Nephron (organoid): ENCODE measurements at regions not wholly inside any gene's neighbourhood (a gene's known extent, or its start where the extent isn't known, plus 50 kb on each side); places are given as distances from the start of the nearest gene placed in this dataset.
A peak's percentile ranks its signal among the peaks of the same experiment; 100 is the strongest.

Experiments used
- H3K27ac Mint-ChIP-seq, 3 experiments: 2 replicates each; pipeline ENCODE4 v1.8.0; 2020; ENCODE audit warnings: mixed read lengths in 3 of 3, mild to moderate bottlenecking in 2 of 3, moderate library complexity in 1 of 3
- H3K27me3 Mint-ChIP-seq: 2 replicates; pipeline ENCODE4 v1.8.0; 2021; ENCODE audit warnings: low read depth, mild to moderate bottlenecking, moderate library complexity, mixed read lengths
- H3K36me3 Mint-ChIP-seq: 2 replicates; pipeline ENCODE4 v1.8.0; 2020; ENCODE audit warnings: low read depth, mixed read lengths
- H3K4me1 Mint-ChIP-seq: 2 replicates; pipeline ENCODE4 v1.8.0; 2020; ENCODE audit warnings: mixed read lengths
- H3K4me3 Mint-ChIP-seq, 3 experiments: 2 replicates each; pipeline ENCODE4 v1.8.0; 2020; ENCODE audit warnings: mild to moderate bottlenecking in 3 of 3, mixed read lengths in 3 of 3, moderate library complexity in 2 of 3
- H3K9me3 Mint-ChIP-seq: 2 replicates; pipeline ENCODE4 v1.8.0; 2020; ENCODE audit warnings: mixed read lengths
- CTCF ChIP-seq, 3 experiments: fragments of 200-600 bp; sonication (generic); IDR thresholded peaks; one replicate each; pipeline ENCODE4 v1.5.0; 2021; ENCODE audit warnings: antibody characterized with exemption in 3 of 3; ENCODE audit not compliant: unreplicated experiment in 3 of 3

- Mint-ChIP-seq H3K27ac (no peak overlapping the region), H3K9me3 (no peaks in the 10 kb centered on the region), H3K36me3 (no peaks in the 10 kb centered on the region), H3K4me1 (peaks cover 42% of the 10 kb centered on the region), H3K4me3 (no peak overlapping the region), H3K27me3 (peaks cover 20% of the 10 kb centered on the region)
- TF ChIP-seq CTCF (IDR thresholded peaks at IDR 0.05; ENCODE audit: unreplicated experiment in 3 of 3), result no peak
Observed at GRCh38 chr6:163809364-163809763, 394.8 kb downstream of the QKI start.

- TF ChIP-seq CTCF (IDR thresholded peaks at IDR 0.05; ENCODE audit: unreplicated experiment in 3 of 3), result no peak
- Mint-ChIP-seq H3K27ac (no peak overlapping the region), H3K4me3 (no peak overlapping the region), H3K9me3 (no peaks in the 10 kb centered on the region), H3K4me1 (peaks cover 44% of the 10 kb centered on the region), H3K27me3 (peaks cover 20% of the 10 kb centered on the region), H3K36me3 (no peaks in the 10 kb centered on the region)
Observed at GRCh38 chr6:163808871-163809270, 394.4 kb downstream of the QKI start.

- H3K9me3 Mint-ChIP-seq, result no peaks in the 10 kb centered on the region
- H3K27ac Mint-ChIP-seq, result no peak overlapping the region
- no peaks in the 10 kb centered on the region for H3K36me3 Mint-ChIP-seq
- H3K4me3 Mint-ChIP-seq, result no peak overlapping the region
- no peak for TF ChIP-seq CTCF (IDR thresholded peaks at IDR 0.05; ENCODE audit: unreplicated experiment in 3 of 3)
- peaks cover 49% of the 10 kb centered on the region for H3K4me1 Mint-ChIP-seq
- H3K27me3 Mint-ChIP-seq, result peaks cover 20% of the 10 kb centered on the region
Observed at GRCh38 chr6:163808231-163808630, 393.7 kb downstream of the QKI start.

GRCh38 chr6:163806755-163807499 lies 392.4 kb downstream of the QKI start:
- Mint-ChIP-seq H3K9me3 (no peaks in the 10 kb centered on the region), H3K4me1 (peaks cover 42% of the 10 kb centered on the region), H3K4me3 (no peak overlapping the region), H3K36me3 (no peaks in the 10 kb centered on the region), H3K27ac (no peak overlapping the region), H3K27me3 (peaks cover 14% of the 10 kb centered on the region)
- TF ChIP-seq CTCF (IDR thresholded peaks at IDR 0.05; ENCODE audit: unreplicated experiment in 3 of 3), result no peak

- H3K4me1 Mint-ChIP-seq, result peaks cover 24% of the 10 kb centered on the region
- H3K4me3 Mint-ChIP-seq, result no peak overlapping the region
- peak overlapping the region in 1 of 3 experiments; percentile 32 for H3K27ac Mint-ChIP-seq
- H3K27me3 Mint-ChIP-seq, result peaks cover 14% of the 10 kb centered on the region
- no peak for TF ChIP-seq CTCF (IDR thresholded peaks at IDR 0.05; ENCODE audit: unreplicated experiment in 3 of 3)
- no peaks in the 10 kb centered on the region for H3K36me3 Mint-ChIP-seq
- H3K9me3 Mint-ChIP-seq, result peaks cover 6% of the 10 kb centered on the region
Observed at GRCh38 chr6:163804991-163805390, 390.5 kb downstream of the QKI start.

- peaks cover 17% of the 10 kb centered on the region for H3K9me3 Mint-ChIP-seq
- H3K27ac Mint-ChIP-seq, result no peak overlapping the region
- no peaks in the 10 kb centered on the region for H3K36me3 Mint-ChIP-seq
- peaks cover 12% of the 10 kb centered on the region for H3K4me1 Mint-ChIP-seq
- H3K4me3 Mint-ChIP-seq, result no peak overlapping the region
- TF ChIP-seq CTCF (IDR thresholded peaks at IDR 0.05; ENCODE audit: unreplicated experiment in 3 of 3), result no peak
- peaks cover 5% of the 10 kb centered on the region for H3K27me3 Mint-ChIP-seq
Observed at GRCh38 chr6:163802267-163802666, 387.7 kb downstream of the QKI start.
